ENCODE measurements at regions not wholly inside any gene's neighbourhood (a gene's known extent, or its start where the extent isn't known, plus 50 kb on each side); places are given as distances from the start of the nearest gene placed in this dataset.
"Not testable (repeated sequence)": the region's sequence is repeated elsewhere in the genome, so short reads cannot be mapped to it uniquely, and the experiment has no call there.

- Histone ChIP-seq H3K4me1 (no peaks in the 10 kb centered on the region), H3K9me3 (no peaks in the 10 kb centered on the region), H3K36me3 (ENCODE audit: low read depth, missing control alignments) (no peaks in the 10 kb centered on the region), H3K27me3 (no peaks in the 10 kb centered on the region), H3K27ac (no peak overlapping the region), H3K4me3 (no peak overlapping the region)
- TF ChIP-seq CTCF (IDR thresholded peaks at IDR 0.05): no peak
- intact Hi-C loops (cut with DNase I; ENCODE audit: low total_unique reads): no loop called here
- WGBS, 2 donors: 86 to 89% methylated on average over 9 to 10 of the region's 10 CpGs
- no peak for DNase-seq
Observed at GRCh38 chr14:105917933-105918436, 391.6 kb downstream of the TMEM121 start.

- WGBS, 2 donors: 73 to 100% methylated on average over 1 to 14 of the region's 17 CpGs
- H3K36me3 ChIP-seq (ENCODE audit: low read depth, missing control alignments): no peaks in the 10 kb centered on the region
- no peaks in the 10 kb centered on the region for H3K27me3 ChIP-seq
- intact Hi-C loops (cut with DNase I; ENCODE audit: low total_unique reads): no loop called here
- no peak overlapping the region for H3K4me3 ChIP-seq
- DNase-seq: no peak
- no peak overlapping the region for H3K27ac ChIP-seq
- H3K9me3 ChIP-seq: no peaks in the 10 kb centered on the region
- no peaks in the 10 kb centered on the region for H3K4me1 ChIP-seq
- TF ChIP-seq POLR2A (IDR thresholded peaks at IDR 0.05) (no peak), CTCF (IDR thresholded peaks at IDR 0.05) (no peak)
Observed at GRCh38 chr14:105918496-105919262, 392.3 kb downstream of the TMEM121 start.

- Histone ChIP-seq H3K4me3 (no peak overlapping the region), H3K36me3 (ENCODE audit: low read depth, missing control alignments) (no peaks in the 10 kb centered on the region), H3K27ac (no peak overlapping the region), H3K4me1 (no peaks in the 10 kb centered on the region), H3K27me3 (no peaks in the 10 kb centered on the region), H3K9me3 (no peaks in the 10 kb centered on the region)
- no peak for DNase-seq
- WGBS, 2 donors: 79 to 84% methylated on average over 15 to 21 of the region's 21 CpGs
- no peak for TF ChIP-seq POLR2A (IDR thresholded peaks at IDR 0.05)
- TF ChIP-seq CTCF (IDR thresholded peaks at IDR 0.05): no peak
- intact Hi-C loops (cut with DNase I; ENCODE audit: low total_unique reads): no loop called here
Observed at GRCh38 chr14:105919458-105920150, 393.2 kb downstream of the TMEM121 start.

GRCh38 chr14:105920151-105920700 is 393.8 kb downstream of the TMEM121 start:
- H3K36me3 ChIP-seq (ENCODE audit: low read depth, missing control alignments); H3K27ac ChIP-seq; DNase-seq; H3K9me3 ChIP-seq; H3K27me3 ChIP-seq; H3K4me1 ChIP-seq; intact Hi-C loops (cut with DNase I; ENCODE audit: low total_unique reads); H3K4me3 ChIP-seq: not testable (repeated sequence)
- WGBS, 2 donors: 61 to 88% methylated on average over 3 to 11 of the region's 11 CpGs

GRCh38 chr14:105920803-105921755 is 394.7 kb downstream of the TMEM121 start:
- H3K4me1 ChIP-seq; H3K27ac ChIP-seq; DNase-seq; H3K9me3 ChIP-seq; H3K27me3 ChIP-seq; H3K36me3 ChIP-seq (ENCODE audit: low read depth, missing control alignments); intact Hi-C loops (cut with DNase I; ENCODE audit: low total_unique reads); H3K4me3 ChIP-seq: not testable (repeated sequence)
- 87 to 92% methylated on average over 8 to 13 of the region's 24 CpGs for WGBS, 2 donors

- H3K4me3 ChIP-seq; H3K4me1 ChIP-seq; H3K9me3 ChIP-seq; H3K27ac ChIP-seq; H3K36me3 ChIP-seq (ENCODE audit: low read depth, missing control alignments); DNase-seq; intact Hi-C loops (cut with DNase I; ENCODE audit: low total_unique reads); H3K27me3 ChIP-seq: not testable (repeated sequence)
- WGBS, 2 donors: 89% methylated on average over 4 of the region's 4 CpGs; no CpG with 5 or more reads in 1 of the 2 donors
Observed at GRCh38 chr14:105921781-105922180, 395.4 kb downstream of the TMEM121 start.

GRCh38 chr14:105923520-105924191 is 397.3 kb downstream of the TMEM121 start:
- 21 to 55% methylated on average over 1 of the region's 1 CpG for WGBS, 2 donors
- H3K9me3 ChIP-seq; DNase-seq; intact Hi-C loops (cut with DNase I; ENCODE audit: low total_unique reads); H3K36me3 ChIP-seq (ENCODE audit: low read depth, missing control alignments); H3K27me3 ChIP-seq; H3K4me3 ChIP-seq; H3K4me1 ChIP-seq; H3K27ac ChIP-seq: not testable (repeated sequence)

Measured in testis (tissue), 2 donors.